Embryonic facial prominence (tissue), 1 donor: ENCODE measurements at regions not wholly inside any gene's neighbourhood (a gene's known extent, or its start where the extent isn't known, plus 50 kb on each side); places are given as distances from the start of the nearest gene placed in this dataset.

Source experiments
- DNase-seq: peaks from one replicate; pipeline ENCODE4 v3.0.0-alpha.2; 2016; ENCODE audit errors: extremely low spot score

- no peak for DNase-seq
Measured at GRCh38 chr10:3428826-3429225, 256.2 kb upstream of the PITRM1 start.

- DNase-seq = no peak
Measured at GRCh38 chr10:3427950-3428354, 255.4 kb upstream of the PITRM1 start.

- no peak for DNase-seq
Measured at GRCh38 chr10:3427347-3427746, 254.8 kb upstream of the PITRM1 start.

- no peak for DNase-seq
Measured at GRCh38 chr10:3426190-3426845, 253.7 kb upstream of the PITRM1 start.

GRCh38 chr10:3425716-3426115, 253.1 kb upstream of the PITRM1 start:
- no peak for DNase-seq

- DNase-seq = no peak
Measured at GRCh38 chr10:3425261-3425660, 252.7 kb upstream of the PITRM1 start.

GRCh38 chr10:3424111-3424851, 251.7 kb upstream of the PITRM1 start:
- no peak for DNase-seq

GRCh38 chr10:3423384-3423783, 250.8 kb upstream of the PITRM1 start:
- DNase-seq = no peak

GRCh38 chr10:3422282-3422681, 249.7 kb upstream of the PITRM1 start:
- no peak for DNase-seq

GRCh38 chr10:3421537-3422257, 249.1 kb upstream of the PITRM1 start:
- DNase-seq = no peak

- DNase-seq = no peak
Measured at GRCh38 chr10:3420527-3421469, 248.2 kb upstream of the PITRM1 start.

GRCh38 chr10:3419719-3420495, 247.3 kb upstream of the PITRM1 start:
- no peak for DNase-seq

- no peak for DNase-seq
Measured at GRCh38 chr10:3418926-3419325, 246.3 kb upstream of the PITRM1 start.

GRCh38 chr10:3418041-3418754, 245.6 kb upstream of the PITRM1 start:
- DNase-seq = no peak

- DNase-seq = no peak
Measured at GRCh38 chr10:3417096-3417495, 244.5 kb upstream of the PITRM1 start.

- DNase-seq = no peak
Measured at GRCh38 chr10:3415878-3416605, 243.5 kb upstream of the PITRM1 start.

GRCh38 chr10:3415038-3415736, 242.6 kb upstream of the PITRM1 start:
- DNase-seq = no peak

- no peak for DNase-seq
Measured at GRCh38 chr10:3414667-3415023, 242.1 kb upstream of the PITRM1 start.
